ENCODE measurements at regions not wholly inside any gene's neighbourhood (a gene's known extent, or its start where the extent isn't known, plus 50 kb on each side); places are given as distances from the start of the nearest gene placed in this dataset.

GRCh38 chr13:65154661-65155447, 2075.3 kb downstream of the PCDH9 start (continued):
- TF ChIP-seq CTCF (IDR thresholded peaks at IDR 0.05; ENCODE audit: low read depth, low read length, missing input control) (no peak), HNF4A (conservative IDR thresholded peaks at IDR 0.05) (no peak), FOXA2 (IDR thresholded peaks at IDR 0.05) (no peak), TAF1 (conservative IDR thresholded peaks at IDR 0.05) (no peak), HNF4G (IDR thresholded peaks at IDR 0.05) (no peak), RAD21 (IDR thresholded peaks at IDR 0.05) (no peak), ATF3 (IDR thresholded peaks at IDR 0.05) (no peak), EGR1 (IDR thresholded peaks at IDR 0.05; ENCODE audit: low read depth in 2 of 2) (no peak)

GRCh38 chr13:65149687-65150086, 2080.4 kb downstream of the PCDH9 start:
- 90% methylated on average over 37 of the region's 37 CpGs for WGBS
- H3K4me1 ChIP-seq (ENCODE audit: control insufficient read depth in 4 of 4, insufficient read depth in 4 of 4, low read length in 3 of 4) = no peaks in the 10 kb centered on the region
- no peak overlapping the region for H3K27ac ChIP-seq (ENCODE audit: low read depth in 1 of 2, low read length in 2 of 2)
- no peak overlapping the region for H3K9ac ChIP-seq (ENCODE audit: low read depth in 1 of 2, low read length in 2 of 2)
- no peak overlapping the region for H3K4me3 ChIP-seq (ENCODE audit: low read depth in 1 of 3, low read length in 3 of 3)
- H3K36me3 ChIP-seq (ENCODE audit: control insufficient read depth in 4 of 4, insufficient read depth in 3 of 4, low read depth in 1 of 4, low read length in 3 of 4) = no peaks in the 10 kb centered on the region
- H3K9me3 ChIP-seq (ENCODE audit: control insufficient read depth in 4 of 4, low read length in 3 of 4) = no peaks in the 10 kb centered on the region
- DNase-seq (ENCODE audit: low spot score) = no peak
- no peak for TF ChIP-seq CTCF (IDR thresholded peaks at IDR 0.05; ENCODE audit: low read depth, low read length, missing input control)
- TF ChIP-seq RAD21 (IDR thresholded peaks at IDR 0.05) = no peak
- TF ChIP-seq TAF1 (conservative IDR thresholded peaks at IDR 0.05) = no peak
- no peak for TF ChIP-seq SP1 (IDR thresholded peaks at IDR 0.05)
- no peaks in the 10 kb centered on the region for H3K27me3 ChIP-seq (ENCODE audit: control insufficient read depth in 4 of 4, insufficient read depth in 4 of 4, low read length in 3 of 4)

- 93% methylated on average over 3 of the region's 3 CpGs for WGBS
- Histone ChIP-seq H3K9ac (ENCODE audit: low read depth in 1 of 2, low read length in 2 of 2) (no peak overlapping the region), H3K27ac (ENCODE audit: low read depth in 1 of 2, low read length in 2 of 2) (no peak overlapping the region), H3K9me3 (ENCODE audit: control insufficient read depth in 4 of 4, low read length in 3 of 4) (no peaks in the 10 kb centered on the region), H3K4me1 (ENCODE audit: control insufficient read depth in 4 of 4, insufficient read depth in 4 of 4, low read length in 3 of 4) (no peaks in the 10 kb centered on the region), H3K27me3 (ENCODE audit: control insufficient read depth in 4 of 4, insufficient read depth in 4 of 4, low read length in 3 of 4) (no peaks in the 10 kb centered on the region), H3K4me3 (ENCODE audit: low read depth in 1 of 3, low read length in 3 of 3) (no peak overlapping the region), H3K36me3 (ENCODE audit: control insufficient read depth in 4 of 4, insufficient read depth in 3 of 4, low read depth in 1 of 4, low read length in 3 of 4) (no peaks in the 10 kb centered on the region)
- no peak for DNase-seq (ENCODE audit: low spot score)
- no peak for TF ChIP-seq FOXA2 (IDR thresholded peaks at IDR 0.05)
- no peak for TF ChIP-seq MAX (IDR thresholded peaks at IDR 0.05)
- TF ChIP-seq JUND (IDR thresholded peaks at IDR 0.05) = no peak
- TF ChIP-seq EGR1 (IDR thresholded peaks at IDR 0.05; ENCODE audit: low read depth in 2 of 2) = no peak
- TF ChIP-seq TAF1 (conservative IDR thresholded peaks at IDR 0.05) = no peak
- no peak for TF ChIP-seq YY1 (IDR thresholded peaks at IDR 0.05)
- TF ChIP-seq REST (IDR thresholded peaks at IDR 0.05) = no peak
- no peak for TF ChIP-seq FOXA1 (IDR thresholded peaks at IDR 0.05)
- TF ChIP-seq CTCF (IDR thresholded peaks at IDR 0.05; ENCODE audit: low read depth, low read length, missing input control) = no peak
- no peak for TF ChIP-seq RXRA (IDR thresholded peaks at IDR 0.05)
- TF ChIP-seq ZBTB33 (IDR thresholded peaks at IDR 0.05) = no peak
- no peak for TF ChIP-seq GABPA (IDR thresholded peaks at IDR 0.05 in 1 of 2, conservative IDR thresholded peaks at IDR 0.05 in 1 of 2)
These were observed 2086.2 kb downstream of the PCDH9 start for GRCh38 chr13:65143920-65144319.

All from liver (tissue), 8 donors.